ENCODE measurements at regions not wholly inside any gene's neighbourhood (a gene's known extent, or its start where the extent isn't known, plus 50 kb on each side); places are given as distances from the start of the nearest gene placed in this dataset.

DNA sequence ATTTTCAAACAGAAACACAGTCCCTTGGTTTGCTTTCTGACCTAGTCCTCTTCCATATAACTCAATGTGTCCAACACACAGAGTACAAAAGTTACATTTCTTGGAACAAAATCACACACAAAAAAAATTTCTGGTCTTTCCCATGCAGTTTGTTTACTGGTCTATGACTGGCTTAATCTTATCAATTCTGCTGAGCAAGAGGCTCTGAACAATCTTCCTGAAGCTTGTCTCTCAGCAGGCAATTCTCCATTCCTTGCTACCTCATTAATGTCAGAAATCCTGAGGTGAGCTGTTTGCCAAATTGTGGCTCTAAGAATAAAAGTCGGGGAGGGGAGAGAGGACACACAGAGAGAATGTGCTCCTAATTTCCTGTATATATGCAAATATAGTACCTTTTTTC, 423.6 kb downstream of the HLX start:
- no peaks in the 10 kb centered on the region for H3K27me3 ChIP-seq (ENCODE audit: insufficient read depth, low read depth, low read length)
- no peaks in the 10 kb centered on the region for H3K9me2 ChIP-seq (ENCODE audit: insufficient read depth, low read length)
- H3K9ac ChIP-seq (ENCODE audit: low read length): no peak overlapping the region
- H4K20me1 ChIP-seq (ENCODE audit: insufficient read depth): no peaks in the 10 kb centered on the region
- no peak overlapping the region for H3K4me3 ChIP-seq (ENCODE audit: low read length)
- peak overlapping the region; percentile 46 for H2AFZ ChIP-seq (ENCODE audit: low read depth, low read length)
- H3F3A ChIP-seq (ENCODE audit: insufficient read depth, low read length, poor library complexity, severe bottlenecking): no peaks in the 10 kb centered on the region
- H3K36me3 ChIP-seq (ENCODE audit: insufficient read depth, low read length): no peaks in the 10 kb centered on the region
- no peak for TF ChIP-seq RAD21 (conservative IDR thresholded peaks at IDR 0.05)
- no peak for TF ChIP-seq SMC3 (conservative IDR thresholded peaks at IDR 0.05; ENCODE audit: poor library complexity)
- TF ChIP-seq EZH2 (IDR thresholded peaks at IDR 0.05; ENCODE audit: borderline replicate concordance, insufficient read depth, low read length, poor library complexity, severe bottlenecking): no peak
- no peak for TF ChIP-seq EP300 (conservative IDR thresholded peaks at IDR 0.05; ENCODE audit: poor library complexity, severe bottlenecking)
- no peak for TF ChIP-seq TAF1 (IDR thresholded peaks at IDR 0.05; ENCODE audit: low read depth)
- TF ChIP-seq MXI1 (conservative IDR thresholded peaks at IDR 0.05; ENCODE audit: poor library complexity, severe bottlenecking): no peak
- TF ChIP-seq, protein P1, sequence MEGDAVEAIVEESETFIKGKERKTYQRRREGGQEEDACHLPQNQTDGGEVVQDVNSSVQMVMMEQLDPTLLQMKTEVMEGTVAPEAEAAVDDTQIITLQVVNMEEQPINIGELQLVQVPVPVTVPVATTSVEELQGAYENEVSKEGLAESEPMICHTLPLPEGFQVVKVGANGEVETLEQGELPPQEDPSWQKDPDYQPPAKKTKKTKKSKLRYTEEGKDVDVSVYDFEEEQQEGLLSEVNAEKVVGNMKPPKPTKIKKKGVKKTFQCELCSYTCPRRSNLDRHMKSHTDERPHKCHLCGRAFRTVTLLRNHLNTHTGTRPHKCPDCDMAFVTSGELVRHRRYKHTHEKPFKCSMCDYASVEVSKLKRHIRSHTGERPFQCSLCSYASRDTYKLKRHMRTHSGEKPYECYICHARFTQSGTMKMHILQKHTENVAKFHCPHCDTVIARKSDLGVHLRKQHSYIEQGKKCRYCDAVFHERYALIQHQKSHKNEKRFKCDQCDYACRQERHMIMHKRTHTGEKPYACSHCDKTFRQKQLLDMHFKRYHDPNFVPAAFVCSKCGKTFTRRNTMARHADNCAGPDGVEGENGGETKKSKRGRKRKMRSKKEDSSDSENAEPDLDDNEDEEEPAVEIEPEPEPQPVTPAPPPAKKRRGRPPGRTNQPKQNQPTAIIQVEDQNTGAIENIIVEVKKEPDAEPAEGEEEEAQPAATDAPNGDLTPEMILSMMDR (IDR thresholded peaks at IDR 0.05; ENCODE audit: poor library complexity, severe bottlenecking): no peak
- no peak for TF ChIP-seq POLR2AphosphoS5 (IDR thresholded peaks at IDR 0.05)
- TF ChIP-seq, protein P2, sequence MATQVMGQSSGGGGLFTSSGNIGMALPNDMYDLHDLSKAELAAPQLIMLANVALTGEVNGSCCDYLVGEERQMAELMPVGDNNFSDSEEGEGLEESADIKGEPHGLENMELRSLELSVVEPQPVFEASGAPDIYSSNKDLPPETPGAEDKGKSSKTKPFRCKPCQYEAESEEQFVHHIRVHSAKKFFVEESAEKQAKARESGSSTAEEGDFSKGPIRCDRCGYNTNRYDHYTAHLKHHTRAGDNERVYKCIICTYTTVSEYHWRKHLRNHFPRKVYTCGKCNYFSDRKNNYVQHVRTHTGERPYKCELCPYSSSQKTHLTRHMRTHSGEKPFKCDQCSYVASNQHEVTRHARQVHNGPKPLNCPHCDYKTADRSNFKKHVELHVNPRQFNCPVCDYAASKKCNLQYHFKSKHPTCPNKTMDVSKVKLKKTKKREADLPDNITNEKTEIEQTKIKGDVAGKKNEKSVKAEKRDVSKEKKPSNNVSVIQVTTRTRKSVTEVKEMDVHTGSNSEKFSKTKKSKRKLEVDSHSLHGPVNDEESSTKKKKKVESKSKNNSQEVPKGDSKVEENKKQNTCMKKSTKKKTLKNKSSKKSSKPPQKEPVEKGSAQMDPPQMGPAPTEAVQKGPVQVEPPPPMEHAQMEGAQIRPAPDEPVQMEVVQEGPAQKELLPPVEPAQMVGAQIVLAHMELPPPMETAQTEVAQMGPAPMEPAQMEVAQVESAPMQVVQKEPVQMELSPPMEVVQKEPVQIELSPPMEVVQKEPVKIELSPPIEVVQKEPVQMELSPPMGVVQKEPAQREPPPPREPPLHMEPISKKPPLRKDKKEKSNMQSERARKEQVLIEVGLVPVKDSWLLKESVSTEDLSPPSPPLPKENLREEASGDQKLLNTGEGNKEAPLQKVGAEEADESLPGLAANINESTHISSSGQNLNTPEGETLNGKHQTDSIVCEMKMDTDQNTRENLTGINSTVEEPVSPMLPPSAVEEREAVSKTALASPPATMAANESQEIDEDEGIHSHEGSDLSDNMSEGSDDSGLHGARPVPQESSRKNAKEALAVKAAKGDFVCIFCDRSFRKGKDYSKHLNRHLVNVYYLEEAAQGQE (IDR thresholded peaks at IDR 0.05; ENCODE audit: borderline replicate concordance): no peak
- peak overlapping the region; percentile 13 for H3K4me2 ChIP-seq (ENCODE audit: low read length)
- H3K9me3 ChIP-seq (ENCODE audit: low read length): no peaks in the 10 kb centered on the region
- peak overlapping the region; percentile 17 for H3K27ac ChIP-seq (ENCODE audit: low read length)
- no peaks in the 10 kb centered on the region for H3K79me2 ChIP-seq (replicated peaks; ENCODE audit: insufficient read depth, low read length)

- Histone ChIP-seq H3K27me3 (ENCODE audit: insufficient read depth, low read depth, low read length) (no peaks in the 10 kb centered on the region), H3K9me3 (ENCODE audit: low read length) (no peaks in the 10 kb centered on the region), H3K27ac (ENCODE audit: low read length) (no peak overlapping the region), H4K20me1 (ENCODE audit: insufficient read depth) (no peaks in the 10 kb centered on the region), H3K9me2 (ENCODE audit: insufficient read depth, low read length) (no peaks in the 10 kb centered on the region), H3K36me3 (ENCODE audit: insufficient read depth, low read length) (no peaks in the 10 kb centered on the region), H3K4me2 (ENCODE audit: low read length) (no peak overlapping the region), H3K4me3 (ENCODE audit: low read length) (no peak overlapping the region), H3K79me2 (replicated peaks; ENCODE audit: insufficient read depth, low read length) (no peaks in the 10 kb centered on the region), H2AFZ (ENCODE audit: low read depth, low read length) (no peak overlapping the region), H3F3A (ENCODE audit: insufficient read depth, low read length, poor library complexity, severe bottlenecking) (no peaks in the 10 kb centered on the region), H3K9ac (ENCODE audit: low read length) (no peak overlapping the region)
- TF ChIP-seq, protein P1 (IDR thresholded peaks at IDR 0.05; ENCODE audit: poor library complexity, severe bottlenecking): no peak
- TF ChIP-seq EZH2 (IDR thresholded peaks at IDR 0.05; ENCODE audit: borderline replicate concordance, insufficient read depth, low read length, poor library complexity, severe bottlenecking): no peak
- no peak for TF ChIP-seq SMC3 (conservative IDR thresholded peaks at IDR 0.05; ENCODE audit: poor library complexity)
- TF ChIP-seq MXI1 (conservative IDR thresholded peaks at IDR 0.05; ENCODE audit: poor library complexity, severe bottlenecking): no peak
- TF ChIP-seq POLR2AphosphoS5 (IDR thresholded peaks at IDR 0.05): no peak
- TF ChIP-seq EP300 (conservative IDR thresholded peaks at IDR 0.05; ENCODE audit: poor library complexity, severe bottlenecking): no peak
- TF ChIP-seq, protein P2 (IDR thresholded peaks at IDR 0.05; ENCODE audit: borderline replicate concordance): no peak
- TF ChIP-seq RAD21 (conservative IDR thresholded peaks at IDR 0.05): no peak
- no peak for TF ChIP-seq TAF1 (IDR thresholded peaks at IDR 0.05; ENCODE audit: low read depth)
Measured at GRCh38 chr1:221303623-221304022, 424.4 kb downstream of the HLX start.
